Kidney epithelial cell (primary cell): ENCODE measurements at regions not wholly inside any gene's neighbourhood (a gene's known extent, or its start where the extent isn't known, plus 50 kb on each side); places are given as distances from the start of the nearest gene placed in this dataset.

ENCODE experiments used
- DNase-seq: peaks from one replicate; pipeline ENCODE4 v3.0.0-alpha.2; 2010; ENCODE audit warnings: low read depth
- H3K27me3 ChIP-seq: 2 replicates; pipeline ENCODE4 v1.6.0; 2011; ENCODE audit warnings: low read length; ENCODE audit not compliant: control insufficient read depth, insufficient read depth
- H3K36me3 ChIP-seq: 2 replicates; pipeline ENCODE4 v1.5.1; 2011; ENCODE audit warnings: low read length; ENCODE audit not compliant: control insufficient read depth, insufficient read depth
- H3K4me3 ChIP-seq: 2 replicates; pipeline ENCODE4 v1.5.1; 2011; ENCODE audit warnings: low read depth, mild to moderate bottlenecking, control low read depth, low read length
- TF ChIP-seq, protein P1 (sequence below): IDR thresholded peaks from 2 replicates; pipeline ENCODE4 v1.5.1; 2011; ENCODE audit warnings: mild to moderate bottlenecking, moderate library complexity, low read length, control low read depth, inconsistent platforms; ENCODE audit not compliant: insufficient read depth, poor library complexity, severe bottlenecking

DNA sequence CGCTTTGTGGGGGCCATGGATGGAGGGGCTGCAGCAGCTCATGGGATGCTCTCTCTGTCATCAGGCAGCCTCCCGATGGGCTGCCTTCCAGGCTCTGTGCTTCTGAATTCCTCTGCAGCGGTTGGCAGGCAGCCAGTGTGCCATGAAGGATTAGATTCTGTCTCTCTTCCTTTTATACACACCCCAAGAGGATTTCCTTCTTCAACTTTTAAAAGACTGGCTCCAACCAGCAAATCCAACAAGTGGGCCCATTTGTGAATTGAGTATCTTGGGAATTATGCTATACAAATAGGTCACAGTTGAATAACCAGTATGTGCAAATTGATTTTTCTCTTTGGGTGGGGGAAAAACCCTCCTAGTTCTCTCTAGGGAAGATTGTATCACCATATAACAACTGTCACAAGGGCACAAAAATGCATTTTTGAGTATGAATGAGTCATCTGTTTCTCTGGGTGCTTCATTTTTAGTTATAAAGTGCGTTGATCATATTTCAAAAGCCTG lies 96.8 kb upstream of the FAT1 start:
- H3K36me3 ChIP-seq, result no peaks in the 10 kb centered on the region
- H3K4me3 ChIP-seq, result no peak overlapping the region
- no peak for DNase-seq
- TF ChIP-seq, protein P1, sequence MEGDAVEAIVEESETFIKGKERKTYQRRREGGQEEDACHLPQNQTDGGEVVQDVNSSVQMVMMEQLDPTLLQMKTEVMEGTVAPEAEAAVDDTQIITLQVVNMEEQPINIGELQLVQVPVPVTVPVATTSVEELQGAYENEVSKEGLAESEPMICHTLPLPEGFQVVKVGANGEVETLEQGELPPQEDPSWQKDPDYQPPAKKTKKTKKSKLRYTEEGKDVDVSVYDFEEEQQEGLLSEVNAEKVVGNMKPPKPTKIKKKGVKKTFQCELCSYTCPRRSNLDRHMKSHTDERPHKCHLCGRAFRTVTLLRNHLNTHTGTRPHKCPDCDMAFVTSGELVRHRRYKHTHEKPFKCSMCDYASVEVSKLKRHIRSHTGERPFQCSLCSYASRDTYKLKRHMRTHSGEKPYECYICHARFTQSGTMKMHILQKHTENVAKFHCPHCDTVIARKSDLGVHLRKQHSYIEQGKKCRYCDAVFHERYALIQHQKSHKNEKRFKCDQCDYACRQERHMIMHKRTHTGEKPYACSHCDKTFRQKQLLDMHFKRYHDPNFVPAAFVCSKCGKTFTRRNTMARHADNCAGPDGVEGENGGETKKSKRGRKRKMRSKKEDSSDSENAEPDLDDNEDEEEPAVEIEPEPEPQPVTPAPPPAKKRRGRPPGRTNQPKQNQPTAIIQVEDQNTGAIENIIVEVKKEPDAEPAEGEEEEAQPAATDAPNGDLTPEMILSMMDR, result no peak
- H3K27me3 ChIP-seq, result no peaks in the 10 kb centered on the region

DNA sequence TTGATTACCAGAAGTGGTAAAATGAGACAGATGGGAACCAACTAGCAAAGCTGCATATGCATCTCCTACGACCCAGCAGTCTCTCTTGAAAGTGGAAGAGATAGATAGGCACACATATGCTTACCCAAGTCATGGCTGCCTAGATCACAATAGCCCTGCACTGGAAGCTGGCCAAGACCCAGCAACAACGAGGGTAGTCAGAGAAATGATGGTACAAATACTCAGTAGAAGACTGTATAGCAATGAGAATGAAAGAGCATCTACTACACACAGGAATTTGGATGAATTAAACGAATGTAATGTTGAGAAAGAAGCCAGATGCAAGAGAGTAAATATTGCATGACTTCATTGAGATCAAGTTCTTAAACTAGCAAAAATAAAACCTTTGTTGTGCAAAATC lies 100.3 kb upstream of the FAT1 start:
- no peak for DNase-seq
- H3K36me3 ChIP-seq, result no peaks in the 10 kb centered on the region
- no peaks in the 10 kb centered on the region for H3K27me3 ChIP-seq
- H3K4me3 ChIP-seq, result no peak overlapping the region
- TF ChIP-seq, protein P1, result no peak

DNA sequence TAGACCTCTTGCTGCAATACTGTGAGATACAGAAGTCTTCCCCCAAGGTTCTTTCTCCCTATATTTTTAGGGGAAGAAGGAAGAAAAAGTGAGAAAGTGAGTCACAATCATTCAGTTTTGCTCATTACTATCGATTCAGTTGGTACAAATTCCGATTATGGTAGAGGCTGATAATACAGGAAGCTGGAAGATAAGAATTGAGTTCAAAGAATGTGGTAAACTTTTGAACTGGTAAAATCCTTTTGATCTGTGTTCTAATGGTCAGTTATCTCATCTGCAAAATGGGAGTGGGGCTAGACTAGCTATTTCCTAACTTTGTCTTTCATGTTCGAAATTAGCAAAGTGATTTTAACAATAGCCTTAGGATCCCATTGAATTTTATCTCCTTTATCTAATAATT lies 101.4 kb upstream of the FAT1 start:
- DNase-seq, result no peak
- H3K4me3 ChIP-seq, result no peak overlapping the region
- TF ChIP-seq, protein P1, result no peak

DNA sequence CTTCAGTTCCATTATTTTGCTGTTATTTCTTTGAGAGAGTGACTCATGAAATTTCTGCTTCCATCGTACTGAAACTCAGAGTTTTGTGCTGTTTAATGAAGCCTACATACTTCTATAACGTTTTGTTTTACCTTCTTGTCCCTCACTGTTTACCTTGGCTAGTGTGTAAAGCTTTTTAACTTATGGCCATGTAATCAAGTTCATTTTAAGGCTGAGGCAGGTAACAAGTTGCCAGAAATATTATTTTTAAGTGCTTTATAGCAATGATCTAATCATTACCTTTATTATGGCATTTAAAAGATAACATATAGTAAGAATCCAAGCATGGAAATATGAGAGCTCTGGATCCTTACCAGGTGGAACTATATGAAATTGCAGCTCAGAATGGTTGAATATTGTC lies 102.3 kb upstream of the FAT1 start:
- Histone ChIP-seq H3K4me3 (no peak overlapping the region), H3K36me3 (no peaks in the 10 kb centered on the region), H3K27me3 (no peaks in the 10 kb centered on the region)
- TF ChIP-seq, protein P1, result no peak
- DNase-seq, result no peak

More for the DNA sequence above, 101.4 kb upstream of the FAT1 start:
- no peaks in the 10 kb centered on the region for H3K27me3 ChIP-seq
- no peaks in the 10 kb centered on the region for H3K36me3 ChIP-seq

DNA sequence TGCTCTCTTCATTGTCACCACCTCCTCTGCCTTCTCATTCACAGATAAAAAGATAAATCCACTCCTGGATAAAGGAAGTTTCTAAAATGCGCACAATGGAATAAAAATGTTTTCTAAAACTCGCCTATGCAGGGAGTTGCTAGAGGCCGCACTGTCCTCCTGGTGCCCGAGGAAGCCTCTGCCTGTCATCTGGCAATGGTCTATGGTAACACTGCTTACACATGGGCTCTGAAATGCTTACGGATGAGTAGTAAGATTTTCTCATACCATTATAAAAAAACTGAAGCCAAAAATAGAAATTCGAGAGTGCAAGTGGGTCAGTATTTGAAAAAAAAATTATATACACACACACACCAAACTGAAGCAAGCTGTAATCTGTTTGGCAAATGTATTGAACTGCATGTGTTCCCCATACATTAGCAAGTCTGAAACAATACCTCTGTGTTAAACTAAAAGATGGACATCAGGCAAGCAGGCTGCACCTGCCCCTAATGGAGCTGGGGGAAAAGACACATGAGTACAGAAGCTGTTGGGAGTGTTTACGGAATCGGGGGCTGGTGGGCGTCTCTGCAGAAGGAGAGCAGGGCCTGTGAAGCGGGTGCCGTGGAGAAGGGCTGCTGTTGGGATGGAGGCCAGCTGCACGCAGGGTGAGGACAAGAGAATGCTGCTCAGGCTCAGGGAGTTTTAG lies 103.3 kb upstream of the FAT1 start:
- no peak for DNase-seq
- Histone ChIP-seq H3K4me3 (no peak overlapping the region), H3K27me3 (no peaks in the 10 kb centered on the region), H3K36me3 (no peaks in the 10 kb centered on the region)
- TF ChIP-seq, protein P1, result no peak

DNA sequence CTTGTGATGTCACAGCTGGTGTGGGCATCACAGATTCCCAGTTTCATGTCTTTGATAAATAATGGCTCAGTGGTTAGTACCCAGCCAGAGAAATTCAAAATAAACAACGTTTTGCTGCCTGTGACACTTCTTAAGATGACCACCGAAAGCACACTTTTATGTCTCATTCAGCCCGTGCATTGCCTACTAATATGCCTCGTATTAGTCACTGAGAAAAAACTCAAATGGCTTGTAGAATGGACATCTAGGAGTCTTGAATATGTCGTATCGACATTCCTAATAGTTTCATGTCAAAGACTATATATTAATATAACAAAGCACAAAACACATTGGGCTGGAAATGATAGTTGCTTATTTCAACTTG lies 103.9 kb upstream of the FAT1 start:
- TF ChIP-seq, protein P1, result no peak
- Histone ChIP-seq H3K36me3 (no peaks in the 10 kb centered on the region), H3K27me3 (no peaks in the 10 kb centered on the region), H3K4me3 (no peak overlapping the region)
- DNase-seq, result no peak
